NCI-H1694 (cell line): ENCODE measurements at regions not wholly inside any gene's neighbourhood (a gene's known extent, or its start where the extent isn't known, plus 50 kb on each side); places are given as distances from the start of the nearest gene placed in this dataset.

Experiments
- DNase-seq: peaks from one replicate; lab custom pipeline; 2025; lab: John Stamatoyannopoulos, UW

DNA sequence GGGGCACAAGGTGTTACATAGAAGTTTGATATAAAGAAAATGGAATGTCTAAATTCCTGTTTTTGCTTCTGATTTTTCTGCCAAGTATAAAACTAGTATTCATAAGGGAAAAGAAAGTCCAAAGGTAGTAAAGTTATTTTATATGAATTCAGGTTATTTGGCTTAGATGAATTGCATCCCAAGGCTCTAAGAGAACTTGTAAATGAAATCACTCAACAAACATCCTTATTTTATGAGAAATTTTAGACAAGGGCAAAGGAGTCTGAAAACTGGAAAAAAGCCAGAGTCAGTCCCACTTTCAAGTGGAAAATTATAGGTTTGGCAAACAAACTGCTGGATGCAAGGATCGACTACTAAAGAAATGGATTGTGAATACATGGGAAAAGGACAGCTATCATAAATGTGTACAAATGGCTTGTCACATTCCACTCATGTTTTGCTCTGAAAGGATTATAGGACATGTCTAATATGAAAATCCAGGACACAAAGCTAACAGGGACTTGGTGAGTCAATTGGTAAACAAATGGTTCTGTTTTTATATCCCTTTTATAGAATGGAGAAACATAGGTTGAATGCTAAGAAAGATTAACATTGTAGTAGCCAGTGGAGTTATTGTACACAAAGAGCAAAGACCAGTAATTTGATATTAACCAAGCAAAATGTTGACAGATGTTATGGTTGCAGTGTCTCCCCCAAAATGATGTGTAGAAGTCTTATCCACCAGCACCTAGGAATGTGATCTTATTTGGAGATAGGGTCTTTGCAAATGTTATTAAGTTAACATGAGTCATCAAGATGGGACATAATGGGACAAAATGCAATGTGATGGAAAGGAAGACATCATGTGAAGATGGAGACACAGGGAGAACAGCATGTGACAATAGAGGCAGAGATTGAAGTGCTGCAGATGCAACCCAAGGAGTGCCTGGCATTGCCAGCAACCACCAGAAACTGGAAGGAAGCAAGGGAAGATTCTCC, 495.7 kb downstream of the TLE1 start:
- DNase-seq, result no peak

DNA sequence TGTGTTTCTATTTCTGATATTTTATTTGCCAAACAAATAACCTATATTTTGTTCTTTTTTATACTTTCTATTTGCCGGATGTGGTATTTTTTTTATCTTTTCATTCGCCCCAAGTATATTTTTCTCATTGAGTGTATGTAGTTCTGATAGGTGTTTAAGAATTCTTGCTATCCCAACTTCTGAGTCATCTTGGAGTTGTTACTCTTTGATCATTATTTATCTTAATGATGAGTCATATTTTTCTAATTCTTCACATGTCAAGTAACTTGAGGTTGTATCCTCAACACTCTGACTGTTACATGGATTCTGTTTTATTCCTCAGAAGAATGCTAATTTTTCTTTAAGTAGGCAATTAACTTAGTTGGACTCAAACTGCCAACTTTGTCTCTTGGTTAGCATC, 498.1 kb downstream of the TLE1 start:
- DNase-seq, result no peak

DNA sequence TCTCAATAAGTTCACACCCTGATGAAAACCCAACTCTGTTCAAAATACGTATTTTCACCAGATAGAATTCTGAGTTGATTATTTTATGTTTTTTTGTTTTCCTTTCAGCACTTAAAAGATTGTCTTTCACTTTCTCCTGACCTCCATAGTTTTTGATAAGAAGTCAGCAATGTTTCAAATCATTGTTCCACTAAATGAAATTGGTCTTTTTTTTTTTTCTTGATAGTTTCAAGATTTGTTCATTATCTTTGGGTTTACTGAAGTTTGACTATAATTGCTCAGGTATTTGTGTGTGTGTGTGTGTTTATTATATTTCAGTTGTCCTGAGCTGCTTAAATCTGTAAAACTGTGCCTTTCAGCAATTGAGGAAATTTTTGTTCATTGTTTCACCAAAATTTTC, 498.7 kb downstream of the TLE1 start:
- DNase-seq, result no peak

DNA sequence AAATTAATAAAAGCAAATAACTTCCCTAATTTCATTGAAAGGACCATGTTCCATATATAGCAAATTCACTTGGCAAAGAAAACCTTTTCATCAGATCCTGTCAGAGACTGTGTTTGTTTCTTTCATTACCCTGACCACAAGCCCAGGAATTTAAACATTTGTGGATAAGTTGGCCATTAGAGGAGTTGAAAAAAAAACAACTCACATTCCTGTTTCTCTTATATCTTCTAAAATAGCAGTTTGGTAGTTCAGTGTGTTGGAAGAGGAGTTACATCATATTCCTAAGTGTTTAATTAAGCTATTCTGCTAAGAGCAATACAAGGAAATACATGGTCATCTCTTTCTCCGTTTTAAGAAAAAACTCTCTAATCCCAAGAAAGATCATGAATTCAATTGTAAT, 505.6 kb downstream of the TLE1 start:
- no peak for DNase-seq

DNA sequence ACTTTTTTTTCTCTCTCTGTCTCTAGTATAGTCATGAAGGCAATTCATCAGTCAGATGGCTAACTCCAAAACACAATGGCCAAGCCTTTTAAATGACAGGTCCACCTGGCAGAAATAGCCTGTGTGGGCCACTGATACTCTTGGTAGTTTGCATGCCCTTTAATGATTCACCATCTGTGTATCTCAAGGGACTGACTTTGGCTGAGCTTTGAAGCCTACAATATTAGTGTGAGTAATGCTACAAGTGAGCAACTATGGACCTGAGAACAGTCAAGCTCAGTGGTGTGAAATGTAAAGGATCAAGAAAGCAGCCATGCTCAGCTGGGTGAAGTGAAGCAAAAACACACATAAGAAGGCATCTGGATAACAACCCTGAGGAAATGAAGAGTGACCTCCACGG, 506.9 kb downstream of the TLE1 start:
- DNase-seq, result no peak

DNA sequence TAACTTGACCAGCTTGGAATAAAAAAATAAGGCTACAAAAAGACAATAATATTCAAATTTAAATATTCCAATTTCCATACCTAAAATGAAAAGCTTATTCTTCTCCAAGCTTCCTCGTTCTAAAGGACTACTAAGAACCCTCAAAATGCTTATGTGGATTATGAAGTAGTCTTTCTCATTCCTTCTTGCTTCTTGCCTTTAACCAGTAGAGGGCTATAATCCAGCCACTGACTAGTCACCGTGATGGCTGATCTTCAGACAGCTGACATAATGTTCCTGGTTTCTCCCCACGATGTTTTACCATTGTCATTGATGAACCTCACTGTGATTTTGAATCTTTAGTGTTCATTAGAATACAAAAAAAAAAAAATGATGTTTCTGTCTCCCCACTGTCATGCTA, 515.3 kb downstream of the TLE1 start:
- no peak for DNase-seq

DNA sequence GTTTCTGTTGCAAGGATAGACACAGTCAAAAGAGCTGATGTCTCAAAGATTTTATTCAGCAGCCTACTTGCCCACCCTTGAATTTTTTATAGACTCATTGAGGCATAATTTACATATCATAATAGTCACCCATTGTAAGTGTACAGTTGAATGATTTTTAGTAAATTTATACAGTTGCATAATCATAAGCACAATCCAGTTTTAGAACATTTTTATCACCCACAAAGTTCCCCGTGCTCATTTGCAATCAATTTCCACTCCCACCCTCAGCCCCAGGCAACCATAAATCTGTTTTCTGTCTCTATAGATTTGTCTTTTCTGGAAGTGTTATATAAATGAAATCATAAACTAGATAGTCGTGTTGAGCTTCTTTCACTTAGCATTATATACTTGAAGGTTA, 517.7 kb downstream of the TLE1 start:
- no peak for DNase-seq

DNA sequence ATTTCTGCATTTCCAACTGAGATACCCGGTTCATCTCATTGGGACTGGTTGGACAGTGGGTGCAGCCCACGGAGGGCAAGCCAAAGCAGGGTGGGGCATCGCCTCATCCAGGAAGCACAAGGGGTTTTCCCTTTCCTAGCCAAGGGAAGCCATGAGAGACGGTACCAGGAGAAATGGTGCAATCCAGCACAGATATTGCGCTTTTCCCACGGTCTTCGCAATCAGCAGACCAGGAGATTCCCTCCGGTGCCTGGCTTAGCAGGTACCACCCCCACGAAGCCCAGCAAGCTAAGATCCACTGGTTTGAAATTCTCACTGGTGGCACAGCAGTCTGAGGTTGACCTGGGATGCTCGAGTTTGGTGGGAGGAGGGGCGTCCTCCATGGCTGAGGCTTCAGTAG, 527.0 kb downstream of the TLE1 start:
- no peak for DNase-seq

DNA sequence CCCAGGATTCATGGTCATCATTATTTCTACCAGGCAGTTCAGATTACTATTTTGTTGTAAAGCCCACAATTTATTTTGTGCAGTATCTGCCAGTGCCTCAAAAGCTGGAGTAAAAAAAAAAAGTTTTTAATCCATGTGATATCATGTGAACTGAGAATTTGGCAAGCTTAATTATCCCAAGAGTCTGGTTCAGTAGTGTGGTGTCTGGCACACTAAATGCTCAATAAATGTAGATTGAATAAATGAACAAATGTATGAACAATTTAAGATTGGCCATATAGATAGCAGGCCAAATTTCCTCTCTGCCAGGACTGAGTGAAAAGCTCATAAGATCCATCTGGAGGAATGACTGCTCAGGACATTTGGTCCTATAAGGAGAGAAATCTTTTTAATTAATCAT, 533.0 kb downstream of the TLE1 start:
- no peak for DNase-seq

DNA sequence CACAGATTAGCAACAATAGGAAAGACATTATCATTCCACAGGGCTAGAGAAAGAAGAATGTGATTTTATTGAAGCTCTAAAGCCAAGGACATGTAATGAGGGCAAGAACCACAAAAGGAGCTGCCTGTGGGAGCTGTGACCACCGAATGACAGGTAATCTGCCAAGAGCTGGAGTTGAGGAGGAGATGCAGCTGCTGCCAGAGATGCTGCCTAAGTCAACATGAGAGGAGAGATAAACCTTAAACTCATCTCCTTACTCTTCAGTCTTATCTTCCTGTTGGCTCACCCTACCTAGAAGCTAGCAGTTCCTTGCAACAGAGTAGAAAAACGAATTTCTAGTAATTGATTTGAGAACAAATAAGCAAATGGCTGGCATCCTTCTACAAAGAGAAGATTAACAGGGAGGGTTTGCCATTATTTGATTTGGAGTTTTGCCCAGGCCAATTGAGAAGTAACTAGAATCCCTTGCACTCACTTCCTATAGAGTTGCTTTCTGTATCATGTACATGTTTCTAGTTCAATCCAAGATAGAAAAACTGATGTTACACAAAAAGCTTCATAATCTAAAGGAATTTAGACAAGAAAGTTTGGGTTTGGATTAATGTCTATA, 539.2 kb downstream of the TLE1 start:
- no peak for DNase-seq

DNA sequence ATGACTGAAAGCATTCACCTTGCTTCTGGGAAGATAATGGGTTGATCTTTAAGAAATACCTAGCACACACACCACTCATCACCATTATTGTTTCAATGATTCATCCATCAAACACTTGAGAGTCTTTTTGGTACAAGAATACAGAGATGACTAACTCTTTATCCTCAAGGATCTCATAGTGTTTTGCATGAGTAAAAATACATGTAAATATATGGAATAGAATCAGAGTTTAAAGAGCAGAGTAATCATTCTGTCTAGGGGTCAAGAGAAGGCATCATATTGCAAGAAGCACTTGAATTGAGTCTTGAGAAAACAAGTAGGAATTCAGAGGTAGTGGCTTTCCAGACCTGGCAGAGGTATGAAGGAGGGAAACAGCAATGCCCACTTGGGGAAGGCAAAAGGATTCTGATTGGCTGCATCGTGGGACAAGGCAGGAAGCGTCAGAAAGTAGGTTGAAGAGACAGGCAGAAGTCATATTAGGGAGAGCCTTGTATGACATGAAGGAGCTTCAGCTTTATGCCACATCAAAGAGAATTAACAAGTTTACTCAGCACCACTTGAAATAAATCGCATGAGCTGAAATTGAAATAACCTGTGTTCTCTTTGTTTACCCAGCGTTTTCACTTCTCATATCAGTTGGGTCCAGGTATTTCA, 542.5 kb downstream of the TLE1 start:
- no peak for DNase-seq

DNA sequence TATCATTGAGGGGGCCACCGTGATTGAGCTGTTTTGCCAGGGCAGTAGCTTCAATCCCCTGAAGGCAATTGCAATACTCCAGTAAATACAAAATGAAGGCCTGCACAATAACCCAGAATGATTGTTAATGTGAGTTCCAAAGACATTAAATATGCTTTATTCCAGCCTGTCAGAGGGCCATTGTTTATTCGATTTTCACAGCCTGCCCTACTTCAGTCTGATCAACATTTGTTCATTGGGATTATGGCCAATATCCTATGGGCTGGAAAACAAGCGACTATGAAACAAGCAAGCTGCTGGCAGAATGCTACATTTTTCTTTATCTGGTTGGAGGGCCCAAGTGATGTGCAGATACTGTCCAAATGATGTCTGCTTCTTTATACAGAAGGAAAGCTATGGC, 543.1 kb downstream of the TLE1 start:
- no peak for DNase-seq

DNA sequence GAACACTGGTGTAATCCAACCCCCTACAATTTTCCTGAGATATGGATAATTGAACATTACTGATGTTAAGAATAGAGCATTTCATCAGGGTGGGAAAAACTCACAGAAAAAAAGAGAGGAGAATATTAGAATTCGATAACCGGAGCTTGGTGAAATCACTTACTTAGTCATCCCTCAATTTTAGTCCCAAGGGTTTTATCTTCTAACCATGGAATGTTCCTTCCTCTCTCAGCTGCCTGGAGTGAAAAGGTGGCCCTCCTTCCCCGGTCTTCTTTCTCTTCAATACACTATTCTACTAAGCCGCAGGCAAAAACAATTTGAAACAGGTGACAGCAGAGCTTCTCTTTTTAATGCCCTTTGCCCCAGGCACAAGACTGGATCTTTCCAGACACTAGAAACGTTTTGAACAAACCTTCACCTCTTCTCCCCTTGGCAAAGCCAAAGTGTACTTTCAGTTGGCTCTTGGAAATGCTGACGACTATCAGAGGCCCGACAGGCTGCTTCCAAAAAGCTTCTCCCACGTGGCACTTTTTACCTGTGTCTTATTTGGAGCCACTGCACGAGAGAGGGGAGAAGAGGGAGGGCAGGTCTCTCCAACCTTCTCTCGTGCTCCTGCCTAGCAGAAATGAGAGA, 543.9 kb downstream of the TLE1 start:
- no peak for DNase-seq

DNA sequence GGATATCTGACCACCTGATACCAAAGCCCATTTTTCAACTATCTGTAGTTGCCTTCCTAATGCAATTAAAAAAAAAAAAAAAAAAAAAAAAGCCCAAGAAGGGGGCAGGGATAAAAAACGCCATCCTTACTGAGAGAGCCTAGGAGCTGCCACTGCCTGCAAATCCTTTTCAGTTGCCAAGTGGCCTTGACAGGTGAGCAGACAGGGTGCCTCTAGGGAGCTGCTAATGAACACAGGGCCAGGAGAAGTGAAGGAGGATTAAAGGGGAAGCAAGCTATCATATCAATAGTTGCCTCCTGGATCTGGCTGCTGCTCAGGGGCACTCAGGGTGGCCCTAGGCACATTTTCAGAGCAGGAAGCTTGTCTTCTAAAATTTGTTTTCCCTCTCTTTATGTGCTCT, 547.4 kb downstream of the TLE1 start:
- DNase-seq, result no peak

DNA sequence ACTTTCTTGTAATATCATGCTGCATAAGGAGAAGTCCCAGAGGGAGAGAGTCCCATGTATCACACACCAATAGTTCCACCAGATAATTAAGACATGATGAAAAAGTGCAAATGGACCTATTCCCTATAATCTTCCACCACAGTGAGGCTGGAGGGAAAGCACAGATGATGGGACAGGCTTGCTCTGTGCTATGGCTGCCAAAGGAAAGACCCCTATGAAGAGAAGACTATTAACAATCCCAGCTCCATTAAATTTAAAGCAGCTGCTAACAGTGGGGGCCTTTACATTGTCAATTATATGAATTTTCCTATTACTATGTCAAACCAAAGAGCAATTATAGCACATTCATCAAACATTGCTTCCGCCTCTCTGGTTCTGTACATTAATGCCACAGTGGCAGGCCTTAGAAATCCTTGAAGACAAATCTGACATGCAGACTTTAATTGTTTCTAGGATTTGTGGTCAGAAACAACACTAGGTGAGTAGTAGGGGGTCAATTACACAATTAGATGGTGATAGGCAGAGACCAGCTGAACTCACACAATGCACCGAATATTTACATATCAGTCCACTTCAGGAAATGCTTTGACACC, 551.3 kb downstream of the TLE1 start:
- DNase-seq, result no peak

DNA sequence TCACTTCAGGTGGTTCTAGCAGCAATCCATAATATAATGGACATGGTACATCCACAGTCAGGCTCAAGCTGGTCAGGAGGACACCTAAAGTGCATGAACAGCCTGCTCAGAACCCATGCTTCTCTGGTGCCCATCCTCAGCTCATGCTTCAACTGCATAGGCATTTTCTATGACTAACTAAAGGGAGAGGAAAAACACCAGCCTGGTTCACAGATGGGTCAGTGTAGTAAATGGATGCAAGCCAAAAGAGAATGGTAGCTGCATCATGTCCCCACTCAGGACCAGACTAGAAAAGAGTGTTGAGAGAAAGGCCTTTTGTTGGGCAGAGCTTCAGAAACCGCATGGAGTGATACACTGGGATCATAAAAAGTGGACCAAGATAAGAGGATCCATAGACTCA, 556.6 kb downstream of the TLE1 start:
- no peak for DNase-seq

DNA sequence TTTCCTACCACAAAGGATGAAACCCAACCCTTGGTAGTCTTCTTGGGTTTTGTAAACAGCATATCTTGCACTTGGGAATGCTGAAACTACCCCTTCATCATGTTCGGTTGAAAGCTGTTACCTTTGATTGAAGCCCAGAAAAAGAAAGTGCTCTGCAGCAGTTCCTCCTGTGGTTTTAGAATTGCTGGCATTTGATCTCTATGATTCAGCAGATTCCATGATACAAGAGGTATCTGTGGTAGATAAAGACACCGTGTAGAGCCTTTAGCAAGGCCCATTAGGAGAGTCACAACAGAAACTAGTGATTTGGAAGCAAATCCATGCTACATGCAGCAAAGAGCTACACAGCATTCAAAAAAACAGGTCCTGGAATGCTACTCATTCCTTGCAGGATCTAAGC, 557.0 kb downstream of the TLE1 start:
- no peak for DNase-seq

DNA sequence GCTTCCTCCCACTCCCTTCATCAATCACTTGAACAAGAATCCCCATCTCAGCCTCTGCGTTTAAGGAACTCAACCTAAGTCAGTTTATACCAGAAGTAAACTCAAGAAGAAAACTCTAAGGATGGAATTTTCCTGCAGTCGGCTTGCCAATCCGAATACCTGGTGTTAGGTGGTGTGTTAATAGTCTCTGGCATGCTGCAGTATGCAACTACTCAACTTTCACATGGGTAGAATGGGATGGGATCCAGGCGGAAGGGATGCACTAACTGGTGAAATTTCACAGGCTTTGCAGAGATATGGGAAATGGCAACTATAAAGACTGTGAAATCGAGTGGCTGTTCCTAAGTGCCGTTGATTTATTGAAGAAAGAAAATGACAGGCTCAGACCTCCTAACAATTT, 560.6 kb downstream of the TLE1 start:
- no peak for DNase-seq

DNA sequence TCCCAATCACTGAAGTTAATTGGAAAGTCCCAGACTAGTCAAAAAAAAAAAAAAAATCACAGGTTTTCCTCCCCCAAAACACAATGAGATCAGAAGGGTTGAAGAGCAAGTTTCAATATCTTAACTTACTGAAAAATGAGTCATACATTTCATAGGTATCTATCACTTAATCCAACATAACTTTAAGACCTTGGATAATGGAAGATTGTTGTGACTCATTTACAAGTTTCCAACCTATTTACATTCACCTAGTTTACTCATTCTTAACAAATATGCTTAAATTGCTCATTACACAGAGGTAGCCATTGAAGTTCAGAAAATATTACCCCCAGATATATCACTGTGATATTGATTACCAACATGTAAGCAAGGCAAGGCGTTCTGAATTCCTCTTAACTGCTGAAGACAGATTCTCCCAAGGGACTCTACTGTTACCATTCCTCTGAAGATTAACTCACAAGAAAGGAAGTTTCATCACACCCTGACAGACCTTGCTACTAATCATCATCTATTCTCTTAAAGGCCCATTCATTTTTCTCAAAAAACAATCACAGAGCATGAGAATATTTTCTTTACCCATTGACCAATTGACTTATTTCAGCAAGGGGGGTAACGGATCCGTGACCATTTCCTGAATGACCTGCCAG, 563.8 kb downstream of the TLE1 start:
- no peak for DNase-seq

DNA sequence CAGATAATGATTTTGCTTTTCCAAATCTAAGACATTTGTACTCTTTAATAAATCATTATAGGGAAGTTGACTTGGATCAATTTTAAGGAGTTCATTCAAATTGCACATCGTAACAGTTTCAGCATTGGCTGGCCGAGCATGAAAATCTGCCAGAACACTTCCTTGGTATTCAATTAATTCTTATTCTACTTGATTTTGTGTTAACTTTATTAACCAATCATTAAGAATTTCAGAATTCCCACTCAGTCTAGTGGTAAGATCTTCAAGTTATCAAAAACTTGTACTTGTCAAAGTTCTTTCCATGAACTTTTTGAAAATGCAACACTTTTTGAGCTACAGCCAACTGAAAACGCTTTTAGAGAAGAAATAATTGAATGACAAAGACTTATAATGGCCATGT, 565.8 kb downstream of the TLE1 start:
- no peak for DNase-seq

DNA sequence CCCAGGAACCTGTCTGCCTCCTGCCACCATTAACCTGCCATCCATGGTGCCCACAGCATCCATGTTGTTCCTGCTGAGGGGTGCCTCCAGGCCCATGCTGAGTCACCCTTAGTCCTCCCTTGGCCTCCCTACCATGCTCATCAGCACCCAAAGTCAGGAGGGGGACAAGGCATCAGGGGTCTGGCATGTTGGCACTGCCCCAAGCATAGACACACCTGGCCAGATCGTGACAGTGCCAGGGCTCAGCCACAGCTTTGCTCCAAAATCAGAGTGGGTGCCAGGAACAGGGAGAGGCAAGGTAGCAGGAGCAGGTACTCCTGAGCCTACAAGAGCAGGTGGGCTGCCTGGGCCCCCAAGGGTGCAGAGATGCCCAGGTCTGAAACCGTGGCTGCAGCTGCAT, 566.6 kb downstream of the TLE1 start:
- no peak for DNase-seq

DNA sequence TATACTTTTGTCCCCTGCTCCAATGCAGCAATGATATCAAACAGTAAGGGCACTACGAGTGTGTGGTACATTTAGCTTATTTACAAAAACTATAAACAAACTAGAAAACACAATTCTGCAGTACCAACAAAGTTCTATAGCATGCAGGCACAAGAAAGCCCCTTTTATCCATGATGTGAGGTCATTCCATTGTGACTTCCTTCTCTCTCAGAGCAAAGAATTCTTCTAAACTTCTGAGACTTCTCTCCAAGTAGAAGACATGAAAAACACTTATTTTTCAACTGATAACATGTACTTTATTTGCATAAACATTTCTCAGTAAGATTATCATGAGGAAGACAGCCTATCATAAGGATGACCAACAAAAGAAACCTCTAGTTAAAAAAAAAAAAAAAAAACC, 569.8 kb downstream of the TLE1 start:
- DNase-seq, result no peak
